PC-3 (cell line): ENCODE measurements at regions not wholly inside any gene's neighbourhood (a gene's known extent, or its start where the extent isn't known, plus 50 kb on each side); places are given as distances from the start of the nearest gene placed in this dataset.

ENCODE experiments used
- CTCF ChIP-seq: fragments of 300-600 bp; sonication (generic); conservative IDR thresholded peaks from 2 replicates; pipeline ENCODE4 v1.5.1; 2017; ENCODE audit warnings: antibody characterized with exemption, low read depth, mild to moderate bottlenecking, low read length
- EZH2 ChIP-seq: fragments of 300-600 bp; sonication (generic); IDR thresholded peaks from one replicate; pipeline ENCODE4 v1.6.1; 2017; ENCODE audit warnings: antibody characterized with exemption, mild to moderate bottlenecking, low read length; ENCODE audit not compliant: unreplicated experiment

- no peak for TF ChIP-seq CTCF
- TF ChIP-seq EZH2 = no peak
Measured at GRCh38 chr5:124039410-124039809, 527.4 kb downstream of the CSNK1G3 start.
